HT-29 (cell line): ENCODE measurements at regions not wholly inside any gene's neighbourhood (a gene's known extent, or its start where the extent isn't known, plus 50 kb on each side); places are given as distances from the start of the nearest gene placed in this dataset.
"Not testable (repeated sequence)": the region's sequence is repeated elsewhere in the genome, so short reads cannot be mapped to it uniquely, and the experiment has no call there.

Source experiments
- DNase-seq: peaks from one replicate; pipeline ENCODE4 v3.0.0-alpha.2; 2015; ENCODE audit warnings: low spot score

- DNase-seq: not testable (repeated sequence)
Observed at GRCh38 chr11:106555566-106556250, 462.6 kb downstream of the GUCY1A2 start.

- DNase-seq: no peak
Observed at GRCh38 chr11:106565326-106565725, 452.9 kb downstream of the GUCY1A2 start.

- no peak for DNase-seq
Observed at GRCh38 chr11:106568632-106569031, 449.6 kb downstream of the GUCY1A2 start.

- DNase-seq: not testable (repeated sequence)
Observed at GRCh38 chr11:106577384-106577783, 440.9 kb downstream of the GUCY1A2 start.

- no peak for DNase-seq
Observed at GRCh38 chr11:106581399-106581798, 436.9 kb downstream of the GUCY1A2 start.

- DNase-seq: peak; percentile 36
Observed at GRCh38 chr11:106585061-106585460, 433.2 kb downstream of the GUCY1A2 start.

GRCh38 chr11:106594751-106595351, 423.4 kb downstream of the GUCY1A2 start:
- DNase-seq: no peak

GRCh38 chr11:106601684-106602297, 416.5 kb downstream of the GUCY1A2 start:
- DNase-seq: no peak

GRCh38 chr11:106608677-106609076, 409.6 kb downstream of the GUCY1A2 start:
- DNase-seq: no peak

GRCh38 chr11:106614262-106614661, 404.0 kb downstream of the GUCY1A2 start:
- no peak for DNase-seq

GRCh38 chr11:106619320-106619990, 398.8 kb downstream of the GUCY1A2 start:
- DNase-seq: no peak

GRCh38 chr11:106621484-106621883, 396.8 kb downstream of the GUCY1A2 start:
- DNase-seq: no peak
